Osteocyte (in vitro differentiated cells): ENCODE measurements at regions not wholly inside any gene's neighbourhood (a gene's known extent, or its start where the extent isn't known, plus 50 kb on each side); places are given as distances from the start of the nearest gene placed in this dataset.

Experiments used
- DNase-seq: peaks from one replicate; pipeline ENCODE4 v3.0.0; 2021; ENCODE audit warnings: mixed read lengths; ENCODE audit not compliant: unreplicated experiment; ENCODE audit errors: extremely low spot score
- H3K27ac Mint-ChIP-seq: one replicate; pipeline ENCODE4 v1.8.0; 2021; ENCODE audit warnings: mild to moderate bottlenecking, mixed read lengths; ENCODE audit not compliant: unreplicated experiment
- H3K27me3 Mint-ChIP-seq: one replicate; pipeline ENCODE4 v1.8.0; 2021; ENCODE audit warnings: mixed read lengths; ENCODE audit not compliant: unreplicated experiment
- H3K36me3 Mint-ChIP-seq: one replicate; pipeline ENCODE4 v1.8.0; 2021; ENCODE audit warnings: mixed read lengths; ENCODE audit not compliant: unreplicated experiment
- H3K4me1 Mint-ChIP-seq: one replicate; pipeline ENCODE4 v1.8.0; 2021; ENCODE audit warnings: mixed read lengths; ENCODE audit not compliant: unreplicated experiment
- H3K4me3 Mint-ChIP-seq: one replicate; pipeline ENCODE4 v1.8.0; 2021; ENCODE audit warnings: mild to moderate bottlenecking, moderate library complexity, mixed read lengths; ENCODE audit not compliant: unreplicated experiment
- H3K9me3 Mint-ChIP-seq: one replicate; pipeline ENCODE4 v1.8.0; 2021; ENCODE audit warnings: mixed read lengths; ENCODE audit not compliant: unreplicated experiment
- TF ChIP-seq, protein P1 (sequence below): fragments of 200-600 bp; sonication (generic); IDR thresholded peaks from 2 replicates; pipeline ENCODE4 v1.5.0; 2021; ENCODE audit warnings: antibody characterized with exemption, mild to moderate bottlenecking, moderate library complexity

GRCh38 chr13:81682081-81682630, 1341.2 kb upstream of the SPRY2 start:
- H3K27me3 Mint-ChIP-seq: no peaks in the 10 kb centered on the region
- TF ChIP-seq, protein P1, sequence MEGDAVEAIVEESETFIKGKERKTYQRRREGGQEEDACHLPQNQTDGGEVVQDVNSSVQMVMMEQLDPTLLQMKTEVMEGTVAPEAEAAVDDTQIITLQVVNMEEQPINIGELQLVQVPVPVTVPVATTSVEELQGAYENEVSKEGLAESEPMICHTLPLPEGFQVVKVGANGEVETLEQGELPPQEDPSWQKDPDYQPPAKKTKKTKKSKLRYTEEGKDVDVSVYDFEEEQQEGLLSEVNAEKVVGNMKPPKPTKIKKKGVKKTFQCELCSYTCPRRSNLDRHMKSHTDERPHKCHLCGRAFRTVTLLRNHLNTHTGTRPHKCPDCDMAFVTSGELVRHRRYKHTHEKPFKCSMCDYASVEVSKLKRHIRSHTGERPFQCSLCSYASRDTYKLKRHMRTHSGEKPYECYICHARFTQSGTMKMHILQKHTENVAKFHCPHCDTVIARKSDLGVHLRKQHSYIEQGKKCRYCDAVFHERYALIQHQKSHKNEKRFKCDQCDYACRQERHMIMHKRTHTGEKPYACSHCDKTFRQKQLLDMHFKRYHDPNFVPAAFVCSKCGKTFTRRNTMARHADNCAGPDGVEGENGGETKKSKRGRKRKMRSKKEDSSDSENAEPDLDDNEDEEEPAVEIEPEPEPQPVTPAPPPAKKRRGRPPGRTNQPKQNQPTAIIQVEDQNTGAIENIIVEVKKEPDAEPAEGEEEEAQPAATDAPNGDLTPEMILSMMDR: no peak
- H3K36me3 Mint-ChIP-seq: no peaks in the 10 kb centered on the region
- H3K9me3 Mint-ChIP-seq: peaks cover 4% of the 10 kb centered on the region
- H3K27ac Mint-ChIP-seq: no peak overlapping the region
- no peaks in the 10 kb centered on the region for H3K4me1 Mint-ChIP-seq
- no peak for DNase-seq
- no peak overlapping the region for H3K4me3 Mint-ChIP-seq

- Mint-ChIP-seq H3K36me3 (no peaks in the 10 kb centered on the region), H3K27me3 (no peaks in the 10 kb centered on the region), H3K27ac (no peak overlapping the region), H3K4me3 (no peak overlapping the region), H3K4me1 (no peaks in the 10 kb centered on the region), H3K9me3 (peaks cover 4% of the 10 kb centered on the region)
- TF ChIP-seq, protein P1: no peak
- DNase-seq: no peak
Measured at GRCh38 chr13:81677857-81678256, 1336.9 kb upstream of the SPRY2 start.

DNA sequence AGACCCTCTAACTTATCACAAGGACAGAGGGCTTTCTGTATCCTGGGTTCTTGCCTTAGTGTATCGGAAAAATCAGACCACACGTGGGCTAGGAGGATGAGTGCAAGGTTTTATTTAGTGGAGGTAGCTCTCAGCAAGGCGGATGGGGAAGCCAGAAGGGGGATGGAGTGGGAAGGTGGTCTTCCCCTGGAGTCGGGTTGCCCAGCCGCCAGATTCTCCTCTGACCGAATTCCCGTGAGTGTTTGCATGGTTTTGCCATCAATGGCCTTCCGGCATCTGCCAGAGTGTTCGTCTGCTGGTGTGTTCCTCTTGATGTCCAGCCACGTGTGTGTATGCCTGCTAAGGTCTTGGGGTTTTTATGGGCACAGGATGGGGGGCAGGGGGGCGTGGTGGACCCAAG, 1335.1 kb upstream of the SPRY2 start:
- Mint-ChIP-seq H3K36me3 (no peaks in the 10 kb centered on the region), H3K4me1 (no peaks in the 10 kb centered on the region), H3K9me3 (peaks cover 4% of the 10 kb centered on the region), H3K27ac (no peak overlapping the region), H3K4me3 (no peak overlapping the region), H3K27me3 (no peaks in the 10 kb centered on the region)
- TF ChIP-seq, protein P1: no peak
- no peak for DNase-seq

GRCh38 chr13:81671064-81671463, 1330.1 kb upstream of the SPRY2 start:
- Mint-ChIP-seq H3K4me3 (no peak overlapping the region), H3K9me3 (no peaks in the 10 kb centered on the region), H3K27ac (no peak overlapping the region), H3K27me3 (no peaks in the 10 kb centered on the region), H3K36me3 (no peaks in the 10 kb centered on the region), H3K4me1 (no peaks in the 10 kb centered on the region)
- TF ChIP-seq, protein P1: no peak
- DNase-seq: no peak

DNA sequence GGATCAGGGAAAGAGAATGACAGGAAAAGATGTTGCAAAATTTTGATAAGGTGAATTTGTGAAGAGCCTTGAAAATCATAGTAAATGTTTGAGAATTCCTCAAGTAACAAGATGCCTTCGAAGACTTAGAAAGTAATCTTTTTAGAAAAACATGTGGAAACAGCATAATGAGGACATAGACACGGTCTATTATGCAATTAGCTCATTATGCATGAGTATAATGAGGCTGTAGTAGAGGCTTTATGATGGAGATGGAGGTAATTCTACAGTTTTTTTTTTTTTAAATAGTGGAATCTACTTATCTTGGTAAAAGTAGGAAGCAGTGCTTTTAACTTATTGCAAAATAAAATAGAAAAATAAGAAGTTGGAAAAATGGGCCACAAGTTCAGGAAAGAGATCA, 1329.1 kb upstream of the SPRY2 start:
- DNase-seq: no peak
- Mint-ChIP-seq H3K4me1 (no peaks in the 10 kb centered on the region), H3K27ac (no peak overlapping the region), H3K9me3 (no peaks in the 10 kb centered on the region), H3K4me3 (no peak overlapping the region), H3K27me3 (no peaks in the 10 kb centered on the region), H3K36me3 (no peaks in the 10 kb centered on the region)
- TF ChIP-seq, protein P1: no peak
